NCI-H1694 treated with DMSO at 0.1 percent for 48 hours (cell line): ENCODE measurements at regions not wholly inside any gene's neighbourhood (a gene's known extent, or its start where the extent isn't known, plus 50 kb on each side); places are given as distances from the start of the nearest gene placed in this dataset.
"Not testable (repeated sequence)": the region's sequence is repeated elsewhere in the genome, so short reads cannot be mapped to it uniquely, and the experiment has no call there.

Experiments
- DNase-seq: peaks from one replicate; lab custom pipeline; 2025; lab: John Stamatoyannopoulos, UW

- DNase-seq = no peak
These were observed 182.8 kb upstream of the TOX3 start for GRCh38 chr16:52729731-52730130.

GRCh38 chr16:52727849-52728248, 180.9 kb upstream of the TOX3 start:
- DNase-seq = no peak

DNA sequence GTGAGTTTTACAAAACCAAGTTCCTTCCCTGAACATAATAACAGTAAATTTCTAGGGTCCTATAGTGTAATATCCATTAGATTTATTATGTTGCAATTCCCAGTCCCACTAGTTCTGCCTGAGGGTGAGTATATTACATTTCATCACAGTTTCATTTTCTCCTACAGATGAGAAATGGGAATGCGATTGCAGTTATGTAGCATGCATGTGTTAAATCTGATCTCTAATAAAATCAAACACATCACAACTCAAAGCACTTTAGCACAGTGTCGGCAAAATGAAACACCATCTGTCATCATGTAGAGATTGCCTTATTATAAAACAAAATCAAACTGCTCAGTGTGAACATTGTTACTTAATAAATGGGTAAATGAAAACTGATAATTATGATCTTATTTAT, 180.5 kb upstream of the TOX3 start:
- DNase-seq = peak; percentile 72

- no peak for DNase-seq
These were observed 178.5 kb upstream of the TOX3 start for GRCh38 chr16:52725461-52725860.

DNA sequence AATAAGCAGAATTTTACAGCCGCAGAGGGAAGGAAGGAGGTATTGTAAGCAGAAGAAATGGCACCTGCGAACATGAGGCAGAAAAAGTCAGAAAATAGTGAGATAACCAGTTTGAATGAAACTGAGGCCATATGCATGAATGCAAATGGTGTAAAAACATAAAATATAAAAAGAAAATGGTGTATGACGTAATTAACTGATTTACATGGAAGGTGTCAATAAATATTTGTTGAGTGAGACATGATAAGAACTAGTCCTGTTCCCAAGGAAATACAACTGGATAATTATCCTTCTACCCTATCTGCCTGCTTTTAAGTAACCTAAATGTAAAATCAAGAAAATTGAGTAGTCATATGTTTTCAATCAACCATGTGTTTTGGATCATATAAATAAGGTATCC, 178.1 kb upstream of the TOX3 start:
- DNase-seq = no peak

DNA sequence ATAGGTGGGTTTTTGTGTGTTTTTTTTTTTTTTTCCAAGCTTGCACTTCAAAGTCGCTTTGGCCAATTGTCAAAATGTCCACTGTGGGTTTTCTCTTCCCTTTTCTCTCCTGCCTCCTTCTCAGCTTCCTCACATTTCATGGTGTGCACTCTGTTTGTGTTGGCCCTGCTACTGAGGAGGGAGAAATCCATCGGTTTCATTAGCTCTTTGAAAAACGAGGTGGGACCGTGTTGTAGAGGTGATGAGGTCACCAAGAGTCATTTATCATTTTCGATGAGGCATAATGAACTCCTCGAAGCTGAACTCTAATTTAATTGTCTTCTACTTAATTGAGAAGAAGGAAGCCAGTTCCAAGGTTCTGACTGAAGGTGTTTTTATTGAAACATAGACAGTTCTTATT, 174.4 kb upstream of the TOX3 start:
- DNase-seq = no peak

DNA sequence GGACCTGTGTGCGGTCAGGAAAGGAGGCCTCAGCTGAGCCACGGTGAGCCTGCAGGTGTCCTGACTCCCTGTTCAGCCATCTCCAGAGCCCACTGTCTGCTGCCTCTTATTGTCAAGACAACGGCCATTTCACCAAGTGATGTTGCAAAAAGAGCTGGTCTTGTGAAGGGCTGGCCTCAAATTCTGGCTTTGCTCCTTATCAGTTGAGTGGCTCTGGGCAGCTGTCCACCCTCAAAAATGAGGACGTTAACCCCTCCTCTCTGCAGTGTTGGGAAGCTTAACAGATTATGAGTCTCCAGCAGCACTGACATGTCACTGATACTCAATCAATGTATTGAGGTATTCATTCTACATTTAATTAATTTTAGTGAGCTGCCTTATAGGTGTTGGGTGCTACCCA, 171.1 kb upstream of the TOX3 start:
- DNase-seq = no peak

GRCh38 chr16:52713740-52714139, 166.8 kb upstream of the TOX3 start:
- DNase-seq = no peak

DNA sequence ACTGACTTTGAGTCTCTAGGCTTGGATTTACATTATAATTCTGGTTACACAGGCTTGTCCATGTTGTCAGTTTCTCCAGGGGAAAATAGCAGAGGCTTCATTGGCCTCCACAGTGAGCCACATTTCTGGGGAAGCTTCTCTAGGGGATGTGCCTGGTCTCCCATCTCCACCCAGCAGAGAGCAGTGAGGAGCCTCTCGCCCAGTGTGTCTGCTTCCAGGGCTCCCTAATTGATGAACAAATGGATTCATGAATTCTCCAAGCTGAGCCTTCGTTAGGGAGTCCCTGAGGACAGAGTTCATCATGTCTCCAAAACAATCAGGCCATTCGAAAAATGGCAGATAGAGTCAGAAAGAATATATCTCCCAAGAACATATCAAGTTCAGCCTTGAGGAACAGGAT, 162.4 kb upstream of the TOX3 start:
- peak; percentile 8 for DNase-seq

GRCh38 chr16:52708476-52708875, 161.5 kb upstream of the TOX3 start:
- DNase-seq = no peak

DNA sequence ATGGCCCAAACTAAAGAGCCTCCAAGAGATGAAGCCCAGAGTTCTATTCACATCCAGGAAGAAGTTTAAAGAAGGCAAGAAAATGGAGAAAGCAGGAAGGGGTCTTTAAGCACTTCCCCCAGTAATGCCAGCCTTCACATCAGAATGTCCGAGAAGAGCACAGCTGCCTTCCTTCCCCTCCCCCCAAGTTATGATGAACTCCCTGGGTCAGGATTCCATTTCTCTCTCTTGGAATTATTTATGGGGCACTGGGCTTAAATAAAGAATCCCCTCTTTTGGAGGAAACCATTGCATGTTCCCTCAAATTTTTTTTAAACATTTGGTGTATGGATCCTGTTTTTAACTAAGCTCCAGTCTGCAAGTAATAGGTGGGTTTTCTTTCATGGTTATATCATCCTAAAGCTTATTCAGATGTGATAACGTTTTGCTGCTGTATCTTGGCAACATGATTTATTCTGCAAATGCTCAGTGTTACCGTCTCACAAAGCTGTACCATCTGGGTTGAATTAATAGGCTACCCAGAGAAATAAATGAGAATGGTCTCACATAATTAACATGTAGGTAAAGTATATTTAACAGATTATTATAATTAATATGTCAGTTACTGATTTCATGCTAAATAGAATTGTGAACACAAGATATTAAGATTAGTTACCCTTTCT, 160.9 kb upstream of the TOX3 start:
- peak; percentile 38 for DNase-seq

GRCh38 chr16:52705122-52705521, 158.2 kb upstream of the TOX3 start:
- peak; percentile 57 for DNase-seq

GRCh38 chr16:52697971-52698370, 151.0 kb upstream of the TOX3 start:
- no peak for DNase-seq

- DNase-seq = no peak
These were observed 149.2 kb upstream of the TOX3 start for GRCh38 chr16:52696126-52696525.

- no peak for DNase-seq
These were observed 143.5 kb upstream of the TOX3 start for GRCh38 chr16:52690468-52690867.

- no peak for DNase-seq
These were observed 134.1 kb upstream of the TOX3 start for GRCh38 chr16:52680993-52681392.

GRCh38 chr16:52677501-52677900, 130.6 kb upstream of the TOX3 start:
- no peak for DNase-seq

DNA sequence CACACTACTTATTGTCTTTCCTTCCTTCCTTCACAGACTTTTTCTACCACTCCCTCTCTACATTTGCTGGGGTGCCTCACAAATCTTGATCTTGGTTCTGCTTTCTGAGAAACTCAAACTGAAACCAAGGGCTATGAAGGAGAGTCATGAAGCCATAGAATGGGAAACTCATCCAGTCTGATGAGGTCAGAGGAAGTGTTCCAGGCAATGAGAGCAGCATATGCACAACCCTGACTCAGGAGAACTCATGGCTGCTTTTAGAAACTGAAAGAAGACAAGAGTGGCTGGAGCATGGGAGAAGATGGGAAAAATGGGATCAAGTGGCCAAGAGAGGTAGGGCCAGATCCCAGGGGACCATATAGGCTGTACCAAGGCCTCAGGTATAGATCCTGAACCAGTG, 130.0 kb upstream of the TOX3 start:
- DNase-seq = no peak

GRCh38 chr16:52671590-52671989, 124.6 kb upstream of the TOX3 start:
- no peak for DNase-seq

- no peak for DNase-seq
These were observed 111.0 kb upstream of the TOX3 start for GRCh38 chr16:52657924-52658323.

GRCh38 chr16:52655916-52656315, 109.0 kb upstream of the TOX3 start:
- not testable (repeated sequence) for DNase-seq

- DNase-seq = not testable (repeated sequence)
These were observed 108.2 kb upstream of the TOX3 start for GRCh38 chr16:52655156-52655555.

DNA sequence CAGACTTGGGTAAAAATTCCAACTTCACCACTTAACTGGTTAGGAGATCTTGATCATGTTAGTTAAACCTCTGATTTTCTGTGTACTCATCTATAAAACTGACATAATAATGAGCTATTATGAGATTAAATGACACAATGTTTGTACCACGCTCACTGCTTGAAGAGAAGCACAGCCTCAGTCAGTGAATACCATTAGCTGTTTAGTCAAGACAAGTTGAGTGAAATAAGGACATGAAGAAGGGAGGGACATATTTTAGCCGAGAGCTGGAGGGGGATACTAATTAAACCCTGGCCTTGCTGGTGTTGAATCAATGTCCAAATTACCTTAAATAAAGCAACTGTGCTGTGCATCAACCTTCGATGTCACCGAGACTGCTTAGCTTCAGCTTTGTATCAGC, 105.1 kb upstream of the TOX3 start:
- no peak for DNase-seq

GRCh38 chr16:52650789-52651188, 103.8 kb upstream of the TOX3 start:
- DNase-seq = no peak

- DNase-seq = no peak
These were observed 103.4 kb upstream of the TOX3 start for GRCh38 chr16:52650318-52650717.
